Tibial nerve (tissue), 4 donors: ENCODE measurements at regions not wholly inside any gene's neighbourhood (a gene's known extent, or its start where the extent isn't known, plus 50 kb on each side); places are given as distances from the start of the nearest gene placed in this dataset.

Source experiments
- CTCF ChIP-seq, 5 experiments: fragments of 200-600 bp in 3 of 5; fragments of 450-650 bp in 2 of 5; sonication (generic) in 3 of 5; IDR thresholded peaks; one replicate each; pipeline ENCODE4 v1.5.1; 2016 to 2019; ENCODE audit warnings: antibody characterized with exemption in 5 of 5, mild to moderate bottlenecking in 3 of 5, moderate library complexity in 2 of 5
- EP300 ChIP-seq, 2 donors: sonication (generic); formaldehyde crosslinking; IDR thresholded peaks; one replicate each; pipeline ENCODE4 v1.6.1; 2017; ENCODE audit warnings: antibody characterized with exemption in 2 of 2, mild to moderate bottlenecking in 1 of 2
- POLR2A ChIP-seq, 2 donors: fragments of 450-650 bp; IDR thresholded peaks; one replicate each; pipeline ENCODE4 v1.6.1; 2017; ENCODE audit warnings: antibody characterized with exemption in 2 of 2, mild to moderate bottlenecking in 2 of 2, moderate library complexity in 2 of 2

GRCh38 chr15:37548116-37548515 is 386.3 kb upstream of the TMCO5A start:
- TF ChIP-seq CTCF (IDR thresholded peaks at IDR 0.05) (no peak), POLR2A (IDR thresholded peaks at IDR 0.05) (no peak), EP300 (IDR thresholded peaks at IDR 0.05) (no peak)
